ENCODE measurements at regions not wholly inside any gene's neighbourhood (a gene's known extent, or its start where the extent isn't known, plus 50 kb on each side); places are given as distances from the start of the nearest gene placed in this dataset.

GRCh38 chr5:110239786-110240185 is 486.7 kb downstream of the TMEM232 start:
- TF ChIP-seq CTCF (conservative IDR thresholded peaks at IDR 0.05; ENCODE audit: low read depth in 2 of 2) (no peak), REST (IDR thresholded peaks at IDR 0.05; ENCODE audit: unreplicated experiment) (no peak), ZNF462 (CRISPR knock-in tag; IDR thresholded peaks at IDR 0.05) (no peak), EZH2 (IDR thresholded peaks at IDR 0.05; ENCODE audit: low read depth, unreplicated experiment) (no peak), EZH2phosphoT487 (IDR thresholded peaks at IDR 0.05; ENCODE audit: unreplicated experiment) (no peak), POLR2AphosphoS5 (IDR thresholded peaks at IDR 0.05; ENCODE audit: low read depth) (no peak), JUNB (IDR thresholded peaks at IDR 0.05; ENCODE audit: unreplicated experiment) (no peak)

Data from GM23338 (cell line).